GM23248 (cell line): ENCODE measurements at regions not wholly inside any gene's neighbourhood (a gene's known extent, or its start where the extent isn't known, plus 50 kb on each side); places are given as distances from the start of the nearest gene placed in this dataset.

Experiments
- EZH2 ChIP-seq: fragments of 200-600 bp; sonication (generic); IDR thresholded peaks from 2 replicates; pipeline ENCODE4 v1.6.1; 2018; ENCODE audit warnings: antibody characterized with exemption, mild to moderate bottlenecking; ENCODE audit not compliant: insufficient read depth, poor library complexity, severe bottlenecking
- EZH2phosphoT487 ChIP-seq: fragments of 200-600 bp; sonication (generic); IDR thresholded peaks from 2 replicates; pipeline ENCODE4 v1.6.1; 2018; ENCODE audit warnings: antibody characterized with exemption, moderate library complexity, mild to moderate bottlenecking, low read depth; ENCODE audit not compliant: insufficient read depth

DNA sequence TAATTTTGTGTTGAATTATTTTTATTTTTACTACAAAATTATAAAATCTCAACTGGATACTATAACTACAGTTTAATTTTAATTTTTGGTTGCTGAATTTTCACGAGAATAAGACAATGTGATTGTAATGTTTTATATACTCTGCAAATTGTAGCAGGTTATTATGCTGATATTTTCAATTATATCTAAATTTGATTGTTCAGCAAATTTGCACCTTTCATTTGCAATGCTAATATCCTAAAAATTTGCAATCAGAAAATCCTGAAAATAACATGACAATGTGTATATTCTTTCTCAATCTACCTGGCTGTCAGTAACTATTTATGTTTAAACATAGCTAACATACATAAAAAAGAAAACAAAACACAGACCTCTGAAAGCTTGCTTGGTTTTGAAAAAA lies 932.2 kb upstream of the LRFN5 start:
- TF ChIP-seq EZH2 (no peak), EZH2phosphoT487 (no peak)
